KOPT-K1 (cell line): ENCODE measurements at regions not wholly inside any gene's neighbourhood (a gene's known extent, or its start where the extent isn't known, plus 50 kb on each side); places are given as distances from the start of the nearest gene placed in this dataset.

Experiments
- H3K27ac ChIP-seq: fragments of 200-600 bp; sonication (generic); 2 replicates; pipeline ENCODE4 v1.5.1; 2016; ENCODE audit warnings: antibody characterized with exemption, mild to moderate bottlenecking, low read depth, low read length; ENCODE audit not compliant: poor library complexity, severe bottlenecking
- H3K36me3 ChIP-seq: fragments of 200-600 bp; sonication (generic); 2 replicates; pipeline ENCODE4 v1.5.1; 2017; ENCODE audit warnings: antibody characterized with exemption, mild to moderate bottlenecking, low read length, moderate library complexity; ENCODE audit not compliant: insufficient read depth
- H3K9me3 ChIP-seq: fragments of 200-600 bp; sonication (generic); 2 replicates; pipeline ENCODE4 v1.5.1; 2017; ENCODE audit warnings: antibody characterized with exemption, low read length, mild to moderate bottlenecking; ENCODE audit not compliant: insufficient read depth, poor library complexity, severe bottlenecking

GRCh38 chr16:35559911-35560636, 2100.7 kb downstream of the TP53TG3F start:
- no peaks in the 10 kb centered on the region for H3K36me3 ChIP-seq
- peak overlapping the region; percentile 87 for H3K27ac ChIP-seq
- peaks cover 61% of the 10 kb centered on the region for H3K9me3 ChIP-seq

GRCh38 chr16:35560637-35560984, 2101.2 kb downstream of the TP53TG3F start:
- H3K36me3 ChIP-seq, result no peaks in the 10 kb centered on the region
- peaks cover 66% of the 10 kb centered on the region for H3K9me3 ChIP-seq
- peak overlapping the region; percentile 87 for H3K27ac ChIP-seq

GRCh38 chr16:35561346-35561745, 2101.9 kb downstream of the TP53TG3F start:
- Histone ChIP-seq H3K36me3 (no peaks in the 10 kb centered on the region), H3K9me3 (peaks cover 71% of the 10 kb centered on the region), H3K27ac (peak overlapping the region; percentile 87)

- H3K9me3 ChIP-seq, result peaks cover 71% of the 10 kb centered on the region
- peak overlapping the region; percentile 87 for H3K27ac ChIP-seq
- no peaks in the 10 kb centered on the region for H3K36me3 ChIP-seq
These were observed 2103.1 kb downstream of the TP53TG3F start for GRCh38 chr16:35562471-35562870.

- Histone ChIP-seq H3K9me3 (peaks cover 66% of the 10 kb centered on the region), H3K36me3 (no peaks in the 10 kb centered on the region), H3K27ac (no peak overlapping the region)
These were observed 2103.5 kb downstream of the TP53TG3F start for GRCh38 chr16:35562919-35563318.

- H3K9me3 ChIP-seq, result peaks cover 54% of the 10 kb centered on the region
- no peaks in the 10 kb centered on the region for H3K36me3 ChIP-seq
- no peak overlapping the region for H3K27ac ChIP-seq
These were observed 2104.7 kb downstream of the TP53TG3F start for GRCh38 chr16:35564148-35564547.

GRCh38 chr16:35564889-35565288, 2105.5 kb downstream of the TP53TG3F start:
- Histone ChIP-seq H3K36me3 (no peaks in the 10 kb centered on the region), H3K9me3 (peaks cover 49% of the 10 kb centered on the region), H3K27ac (no peak overlapping the region)

GRCh38 chr16:35565626-35566025, 2106.2 kb downstream of the TP53TG3F start:
- no peaks in the 10 kb centered on the region for H3K36me3 ChIP-seq
- H3K9me3 ChIP-seq, result peaks cover 52% of the 10 kb centered on the region
- no peak overlapping the region for H3K27ac ChIP-seq

GRCh38 chr16:35569413-35569812, 2110.0 kb downstream of the TP53TG3F start:
- Histone ChIP-seq H3K36me3 (no peaks in the 10 kb centered on the region), H3K9me3 (peaks cover 43% of the 10 kb centered on the region), H3K27ac (no peak overlapping the region)

GRCh38 chr16:35570946-35571345, 2111.5 kb downstream of the TP53TG3F start:
- H3K9me3 ChIP-seq, result peaks cover 43% of the 10 kb centered on the region
- H3K27ac ChIP-seq, result no peak overlapping the region
- H3K36me3 ChIP-seq, result no peaks in the 10 kb centered on the region

- Histone ChIP-seq H3K27ac (no peak overlapping the region), H3K36me3 (no peaks in the 10 kb centered on the region), H3K9me3 (peaks cover 39% of the 10 kb centered on the region)
These were observed 2112.8 kb downstream of the TP53TG3F start for GRCh38 chr16:35572186-35572585.

- H3K36me3 ChIP-seq, result no peaks in the 10 kb centered on the region
- H3K9me3 ChIP-seq, result peaks cover 39% of the 10 kb centered on the region
- no peak overlapping the region for H3K27ac ChIP-seq
These were observed 2114.0 kb downstream of the TP53TG3F start for GRCh38 chr16:35573407-35573806.

- H3K27ac ChIP-seq, result no peak overlapping the region
- peaks cover 42% of the 10 kb centered on the region for H3K9me3 ChIP-seq
- H3K36me3 ChIP-seq, result no peaks in the 10 kb centered on the region
These were observed 2114.6 kb downstream of the TP53TG3F start for GRCh38 chr16:35574011-35574410.

- H3K36me3 ChIP-seq, result no peaks in the 10 kb centered on the region
- H3K9me3 ChIP-seq, result peaks cover 49% of the 10 kb centered on the region
- no peak overlapping the region for H3K27ac ChIP-seq
These were observed 2115.3 kb downstream of the TP53TG3F start for GRCh38 chr16:35574454-35575431.

- no peaks in the 10 kb centered on the region for H3K36me3 ChIP-seq
- H3K9me3 ChIP-seq, result peaks cover 46% of the 10 kb centered on the region
- no peak overlapping the region for H3K27ac ChIP-seq
These were observed 2116.0 kb downstream of the TP53TG3F start for GRCh38 chr16:35575432-35575821.
